H9 (cell line): ENCODE measurements at regions not wholly inside any gene's neighbourhood (a gene's known extent, or its start where the extent isn't known, plus 50 kb on each side); places are given as distances from the start of the nearest gene placed in this dataset.
"Not testable (repeated sequence)": the region's sequence is repeated elsewhere in the genome, so short reads cannot be mapped to it uniquely, and the experiment has no call there.

ENCODE experiments used
- DNase-seq: peaks from one replicate; pipeline ENCODE4 v3.0.0-alpha.2; 2017
- H2AFZ ChIP-seq: one replicate; pipeline ENCODE4 v1.6.1; 2013; ENCODE audit warnings: mild to moderate bottlenecking, low read length, control low read depth, moderate library complexity
- H2AK5ac ChIP-seq: 2 replicates; pipeline ENCODE4 v1.6.1; 2013; ENCODE audit warnings: low read length, control low read depth, mixed read lengths; ENCODE audit not compliant: insufficient read length
- H2BK120ac ChIP-seq: one replicate; pipeline ENCODE4 v1.6.1; 2013; ENCODE audit warnings: low read depth, mild to moderate bottlenecking, low read length, control low read depth, inconsistent platforms; ENCODE audit not compliant: poor library complexity, severe bottlenecking
- H2BK12ac ChIP-seq: 2 replicates; pipeline ENCODE4 v1.6.1; 2013; ENCODE audit warnings: low read length, control low read depth, mixed read lengths, low read depth; ENCODE audit not compliant: insufficient read length
- H2BK15ac ChIP-seq: 2 replicates; pipeline ENCODE4 v1.6.1; 2013; ENCODE audit warnings: low read depth, low read length, control low read depth
- H2BK20ac ChIP-seq: one replicate; pipeline ENCODE4 v1.6.1; 2013; ENCODE audit warnings: low read depth, mild to moderate bottlenecking, low read length, control low read depth, inconsistent platforms; ENCODE audit not compliant: poor library complexity, severe bottlenecking
- H2BK5ac ChIP-seq: 2 replicates; pipeline ENCODE4 v1.6.1; 2013; ENCODE audit warnings: low read length, control low read depth, mixed read lengths; ENCODE audit not compliant: insufficient read length
- H3K14ac ChIP-seq: 2 replicates; pipeline ENCODE4 v1.6.1; 2013; ENCODE audit warnings: low read length, control low read depth; ENCODE audit not compliant: insufficient read depth
- H3K18ac ChIP-seq: 2 replicates; pipeline ENCODE4 v1.6.1; 2013; ENCODE audit warnings: low read depth, mild to moderate bottlenecking, mixed read lengths, low read length, control low read depth; ENCODE audit not compliant: insufficient read length
- H3K23ac ChIP-seq: 2 replicates; pipeline ENCODE4 v1.6.1; 2013; ENCODE audit warnings: low read length, control low read depth, mixed read lengths, low read depth; ENCODE audit not compliant: insufficient read length
- H3K23me2 ChIP-seq: 2 replicates; pipeline ENCODE4 v1.6.1; 2013; ENCODE audit warnings: low read depth, mild to moderate bottlenecking, mixed read lengths, low read length, control low read depth; ENCODE audit not compliant: insufficient read length, poor library complexity, severe bottlenecking
- H3K27ac ChIP-seq: 2 replicates; pipeline ENCODE4 v1.5.1; 2013; ENCODE audit warnings: low read length, control low read depth, mixed read lengths, low read depth; ENCODE audit not compliant: insufficient read length
- H3K27me3 ChIP-seq: 2 replicates; pipeline ENCODE4 v1.6.1; 2013; ENCODE audit warnings: low read length, control low read depth, inconsistent platforms; ENCODE audit not compliant: insufficient read depth
- H3K4ac ChIP-seq: 2 replicates; pipeline ENCODE4 v1.6.1; 2013; ENCODE audit warnings: low read depth, mild to moderate bottlenecking, control low read depth, inconsistent platforms, low read length, moderate library complexity
- H3K4me1 ChIP-seq: 2 replicates; pipeline ENCODE4 v1.6.1; 2013; ENCODE audit warnings: low read length, control low read depth, inconsistent platforms; ENCODE audit not compliant: insufficient read depth
- H3K4me2 ChIP-seq: 2 replicates; pipeline ENCODE4 v1.6.1; 2013; ENCODE audit warnings: low read length, control low read depth, mixed read lengths; ENCODE audit not compliant: insufficient read length, insufficient read depth
- H3K56ac ChIP-seq: 2 replicates; pipeline ENCODE4 v1.6.1; 2013; ENCODE audit warnings: low read depth, mild to moderate bottlenecking, mixed read lengths, low read length, control low read depth; ENCODE audit not compliant: insufficient read length
- H3K79me1 ChIP-seq: 2 replicates; pipeline ENCODE4 v1.6.1; 2013; ENCODE audit warnings: low read depth, mild to moderate bottlenecking, moderate library complexity, low read length, control low read depth, inconsistent platforms; ENCODE audit not compliant: insufficient read depth, poor library complexity, severe bottlenecking
- H3K79me2 ChIP-seq: 2 replicates; pipeline ENCODE4 v1.6.1; 2013; ENCODE audit warnings: low read length, control low read depth, inconsistent platforms; ENCODE audit not compliant: insufficient read depth
- H3K9ac ChIP-seq: 2 replicates; pipeline ENCODE4 v1.6.1; 2013; ENCODE audit warnings: low read length, control low read depth, mixed read lengths; ENCODE audit not compliant: insufficient read length; ENCODE audit errors: extremely low read depth
- H3K9me3 ChIP-seq: one replicate; pipeline ENCODE4 v1.6.1; 2013; ENCODE audit warnings: low read depth, low read length, inconsistent platforms; ENCODE audit not compliant: control insufficient read depth
- H3T11ph ChIP-seq: one replicate; pipeline ENCODE4 v1.6.1; 2013; ENCODE audit warnings: mild to moderate bottlenecking, low read length, control low read depth, inconsistent platforms
- H4K20me1 ChIP-seq: one replicate; pipeline ENCODE4 v1.6.1; 2013; ENCODE audit not compliant: control insufficient read depth, insufficient read length, insufficient read depth
- H4K5ac ChIP-seq: 2 replicates; pipeline ENCODE4 v1.6.1; 2013; ENCODE audit warnings: low read depth, mild to moderate bottlenecking, mixed read lengths, low read length, control low read depth; ENCODE audit not compliant: insufficient read length
- H4K8ac ChIP-seq: replicated peaks from 2 replicates; pipeline ENCODE4 v1.6.1; 2013; ENCODE audit warnings: low read length, control low read depth, mixed read lengths, low read depth; ENCODE audit not compliant: insufficient read length
- H4K91ac ChIP-seq: 2 replicates; pipeline ENCODE4 v1.6.1; 2013; ENCODE audit warnings: low read depth, mild to moderate bottlenecking, moderate library complexity, mixed read lengths, low read length, control low read depth; ENCODE audit not compliant: insufficient read length
- H3K27ac Mint-ChIP-seq, 3 experiments: 2 replicates in 2 of 3; 3 replicates in 1 of 3; pipeline ENCODE4 v1.8.0; 2020 to 2021; ENCODE audit warnings: mixed read lengths in 3 of 3, mild to moderate bottlenecking in 1 of 3, moderate library complexity in 1 of 3
- H3K27me3 Mint-ChIP-seq: 2 replicates; pipeline ENCODE4 v1.8.0; 2021; ENCODE audit warnings: low read depth, mild to moderate bottlenecking, moderate library complexity, mixed read lengths
- H3K36me3 Mint-ChIP-seq, 3 experiments: 2 replicates in 2 of 3; 3 replicates in 1 of 3; pipeline ENCODE4 v1.8.0; 2020 to 2021; ENCODE audit warnings: low read depth in 3 of 3, mixed read lengths in 3 of 3; ENCODE audit not compliant: insufficient read depth in 1 of 3
- H3K4me1 Mint-ChIP-seq, 2 experiments: 2 replicates each; pipeline ENCODE4 v1.8.0; 2020; ENCODE audit warnings: mixed read lengths in 2 of 2
- H3K4me3 Mint-ChIP-seq, 2 experiments: 2 replicates in 1 of 2; 3 replicates in 1 of 2; pipeline ENCODE4 v1.8.0; 2020 to 2021; ENCODE audit warnings: mild to moderate bottlenecking in 2 of 2, mixed read lengths in 2 of 2, moderate library complexity in 1 of 2
- H3K9me3 Mint-ChIP-seq, 2 experiments: 2 replicates in 1 of 2; 3 replicates in 1 of 2; pipeline ENCODE4 v1.8.0; 2020; ENCODE audit warnings: mild to moderate bottlenecking in 2 of 2, mixed read lengths in 2 of 2, moderate library complexity in 1 of 2
- WGBS: extraction: QIAGEN DNeasy Blood & Tissue Kit; methylation state at CpG from one replicate; pipeline ENCODE4 v1.1.7; 2013; ENCODE audit warnings: missing lambda C conversion rate, low lambda C conversion rate, mixed read lengths; ENCODE audit not compliant: insufficient read length; ENCODE audit errors: extremely low coverage; 5-methylcytosine and 5-hydroxymethylcytosine counted together
- TF ChIP-seq, protein P1 (sequence below): fragments of 200-600 bp; sonication (generic); conservative IDR thresholded peaks from 3 replicates; pipeline ENCODE4 v1.8.0; 2021; ENCODE audit warnings: antibody characterized with exemption, mild to moderate bottlenecking

DNA sequence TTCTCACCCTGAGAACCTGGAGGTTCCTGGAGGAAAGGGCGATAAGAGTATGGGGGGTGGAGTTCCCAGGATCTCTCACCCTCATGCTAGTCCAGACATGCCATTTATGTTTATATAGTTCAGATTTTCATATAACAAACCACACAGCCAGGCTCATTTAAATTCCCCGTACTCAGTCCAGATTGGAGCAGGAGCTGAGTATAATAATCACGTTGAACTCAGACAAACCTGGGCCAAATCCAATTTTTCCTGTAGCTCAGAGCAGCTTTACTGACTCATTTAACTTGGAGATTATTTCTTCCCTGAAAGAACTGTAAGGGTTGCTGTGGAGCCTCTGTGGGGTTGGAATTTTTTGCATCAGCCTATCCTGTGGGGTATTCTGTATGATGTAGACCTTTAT lies 660.8 kb downstream of the TMEM121 start:
- Histone ChIP-seq H3K9me3 (peaks cover 68% of the 10 kb centered on the region), H2BK120ac (no peak overlapping the region), H3K23me2 (no peaks in the 10 kb centered on the region), H3K56ac (no peak overlapping the region), H2BK20ac (no peak overlapping the region), H3K79me1 (no peaks in the 10 kb centered on the region), H4K5ac (no peak overlapping the region), H2BK12ac (no peak overlapping the region), H2AFZ (no peak overlapping the region), H3K23ac (no peak overlapping the region), H3K9ac (no peak overlapping the region), H3T11ph (no peak overlapping the region), H2AK5ac (no peak overlapping the region), H4K20me1 (no peaks in the 10 kb centered on the region), H3K4me1 (no peaks in the 10 kb centered on the region), H3K4me2 (no peak overlapping the region), H4K8ac (no peak overlapping the region), H2BK15ac (no peak overlapping the region), H3K27me3 (no peaks in the 10 kb centered on the region), H3K27ac (no peak overlapping the region), H3K79me2 (no peaks in the 10 kb centered on the region), H3K14ac (no peak overlapping the region), H4K91ac (no peak overlapping the region), H3K18ac (no peak overlapping the region), H2BK5ac (no peak overlapping the region), H3K4ac (no peak overlapping the region)
- Mint-ChIP-seq H3K9me3 (peaks cover 92 to 93% of the 10 kb centered on the region in 2 experiments), H3K27ac (no peak overlapping the region), H3K36me3 (peaks cover 0 to 14% (median 6%) of the 10 kb centered on the region in 3 experiments; a peak in 4 of 7 replicates), H3K4me1 (no peaks in the 10 kb centered on the region), H3K4me3 (no peak overlapping the region), H3K27me3 (no peaks in the 10 kb centered on the region; the same call in 1 of the 2 replicates)
- TF ChIP-seq, protein P1, sequence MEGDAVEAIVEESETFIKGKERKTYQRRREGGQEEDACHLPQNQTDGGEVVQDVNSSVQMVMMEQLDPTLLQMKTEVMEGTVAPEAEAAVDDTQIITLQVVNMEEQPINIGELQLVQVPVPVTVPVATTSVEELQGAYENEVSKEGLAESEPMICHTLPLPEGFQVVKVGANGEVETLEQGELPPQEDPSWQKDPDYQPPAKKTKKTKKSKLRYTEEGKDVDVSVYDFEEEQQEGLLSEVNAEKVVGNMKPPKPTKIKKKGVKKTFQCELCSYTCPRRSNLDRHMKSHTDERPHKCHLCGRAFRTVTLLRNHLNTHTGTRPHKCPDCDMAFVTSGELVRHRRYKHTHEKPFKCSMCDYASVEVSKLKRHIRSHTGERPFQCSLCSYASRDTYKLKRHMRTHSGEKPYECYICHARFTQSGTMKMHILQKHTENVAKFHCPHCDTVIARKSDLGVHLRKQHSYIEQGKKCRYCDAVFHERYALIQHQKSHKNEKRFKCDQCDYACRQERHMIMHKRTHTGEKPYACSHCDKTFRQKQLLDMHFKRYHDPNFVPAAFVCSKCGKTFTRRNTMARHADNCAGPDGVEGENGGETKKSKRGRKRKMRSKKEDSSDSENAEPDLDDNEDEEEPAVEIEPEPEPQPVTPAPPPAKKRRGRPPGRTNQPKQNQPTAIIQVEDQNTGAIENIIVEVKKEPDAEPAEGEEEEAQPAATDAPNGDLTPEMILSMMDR, result no peak
- WGBS, result no CpG with 5 or more reads among the region's 3 CpGs
- no peak for DNase-seq

DNA sequence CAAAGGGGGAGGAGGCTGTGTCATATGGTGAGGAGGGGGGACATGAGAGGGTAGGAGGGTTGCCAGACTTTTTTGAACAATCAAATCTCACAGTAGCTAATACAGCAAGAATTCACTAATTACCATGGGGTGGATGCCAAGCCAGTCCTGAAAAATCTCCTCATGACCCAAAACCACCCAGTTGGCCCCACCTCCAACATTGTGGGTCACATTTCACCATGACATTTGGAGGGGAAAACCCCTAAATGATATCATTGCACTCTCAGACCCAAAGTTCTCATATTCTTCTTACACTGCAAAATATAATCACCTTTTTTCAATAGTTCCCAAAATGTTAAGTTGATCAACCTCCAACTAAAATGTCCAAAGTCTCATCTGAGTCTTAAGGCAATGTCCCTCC lies 666.3 kb downstream of the TMEM121 start:
- DNase-seq, H2AK5ac ChIP-seq, H3K23me2 ChIP-seq, H3K79me1 ChIP-seq, H3K27ac ChIP-seq, H2BK120ac ChIP-seq, H2BK5ac ChIP-seq, H3K14ac ChIP-seq, H3K4me3 Mint-ChIP-seq, H3K79me2 ChIP-seq, H2BK20ac ChIP-seq, H4K20me1 ChIP-seq, H3K4me1 ChIP-seq, H3K9ac ChIP-seq, H2BK15ac ChIP-seq, H2BK12ac ChIP-seq, H3K18ac ChIP-seq, H2AFZ ChIP-seq, H4K5ac ChIP-seq, H3K4me2 ChIP-seq, H3K27me3 Mint-ChIP-seq, H3T11ph ChIP-seq, H3K4ac ChIP-seq, H4K8ac ChIP-seq, H3K27me3 ChIP-seq, H3K4me1 Mint-ChIP-seq, H3K23ac ChIP-seq, H4K91ac ChIP-seq, H3K56ac ChIP-seq, H3K27ac Mint-ChIP-seq: not testable (repeated sequence)
- H3K9me3 Mint-ChIP-seq, result peaks cover 91 to 95% of the 10 kb centered on the region in 2 experiments
- H3K36me3 Mint-ChIP-seq, result peaks cover 0 to 18% (median 11%) of the 10 kb centered on the region in 3 experiments; a peak in 5 of 7 replicates
- H3K9me3 ChIP-seq, result peaks cover 46% of the 10 kb centered on the region
